ENCODE measurements at regions not wholly inside any gene's neighbourhood (a gene's known extent, or its start where the extent isn't known, plus 50 kb on each side); places are given as distances from the start of the nearest gene placed in this dataset.

- 96% methylated on average over 3 of the region's 3 CpGs for WGBS
- TF ChIP-seq FOXA1 (IDR thresholded peaks at IDR 0.05) (no peak), ZBTB33 (IDR thresholded peaks at IDR 0.05) (no peak), SP1 (IDR thresholded peaks at IDR 0.05) (no peak), NR2F2 (IDR thresholded peaks at IDR 0.05) (no peak), FOXA2 (IDR thresholded peaks at IDR 0.05) (no peak), JUND (IDR thresholded peaks at IDR 0.05) (no peak), HNF4A (conservative IDR thresholded peaks at IDR 0.05) (no peak)
- TF ChIP-seq, protein P1, sequence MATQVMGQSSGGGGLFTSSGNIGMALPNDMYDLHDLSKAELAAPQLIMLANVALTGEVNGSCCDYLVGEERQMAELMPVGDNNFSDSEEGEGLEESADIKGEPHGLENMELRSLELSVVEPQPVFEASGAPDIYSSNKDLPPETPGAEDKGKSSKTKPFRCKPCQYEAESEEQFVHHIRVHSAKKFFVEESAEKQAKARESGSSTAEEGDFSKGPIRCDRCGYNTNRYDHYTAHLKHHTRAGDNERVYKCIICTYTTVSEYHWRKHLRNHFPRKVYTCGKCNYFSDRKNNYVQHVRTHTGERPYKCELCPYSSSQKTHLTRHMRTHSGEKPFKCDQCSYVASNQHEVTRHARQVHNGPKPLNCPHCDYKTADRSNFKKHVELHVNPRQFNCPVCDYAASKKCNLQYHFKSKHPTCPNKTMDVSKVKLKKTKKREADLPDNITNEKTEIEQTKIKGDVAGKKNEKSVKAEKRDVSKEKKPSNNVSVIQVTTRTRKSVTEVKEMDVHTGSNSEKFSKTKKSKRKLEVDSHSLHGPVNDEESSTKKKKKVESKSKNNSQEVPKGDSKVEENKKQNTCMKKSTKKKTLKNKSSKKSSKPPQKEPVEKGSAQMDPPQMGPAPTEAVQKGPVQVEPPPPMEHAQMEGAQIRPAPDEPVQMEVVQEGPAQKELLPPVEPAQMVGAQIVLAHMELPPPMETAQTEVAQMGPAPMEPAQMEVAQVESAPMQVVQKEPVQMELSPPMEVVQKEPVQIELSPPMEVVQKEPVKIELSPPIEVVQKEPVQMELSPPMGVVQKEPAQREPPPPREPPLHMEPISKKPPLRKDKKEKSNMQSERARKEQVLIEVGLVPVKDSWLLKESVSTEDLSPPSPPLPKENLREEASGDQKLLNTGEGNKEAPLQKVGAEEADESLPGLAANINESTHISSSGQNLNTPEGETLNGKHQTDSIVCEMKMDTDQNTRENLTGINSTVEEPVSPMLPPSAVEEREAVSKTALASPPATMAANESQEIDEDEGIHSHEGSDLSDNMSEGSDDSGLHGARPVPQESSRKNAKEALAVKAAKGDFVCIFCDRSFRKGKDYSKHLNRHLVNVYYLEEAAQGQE (IDR thresholded peaks at IDR 0.05), result no peak
- Histone ChIP-seq H3K36me3 (ENCODE audit: control insufficient read depth in 4 of 4, insufficient read depth in 3 of 4, low read depth in 1 of 4, low read length in 3 of 4) (no peaks in the 10 kb centered on the region), H3K27me3 (ENCODE audit: control insufficient read depth in 4 of 4, insufficient read depth in 4 of 4, low read length in 3 of 4) (no peaks in the 10 kb centered on the region), H3K9me3 (ENCODE audit: control insufficient read depth in 4 of 4, low read length in 3 of 4) (no peaks in the 10 kb centered on the region), H3K27ac (ENCODE audit: low read depth in 1 of 2, low read length in 2 of 2) (no peak overlapping the region), H3K4me1 (ENCODE audit: control insufficient read depth in 4 of 4, insufficient read depth in 4 of 4, low read length in 3 of 4) (no peaks in the 10 kb centered on the region), H3K9ac (ENCODE audit: low read depth in 1 of 2, low read length in 2 of 2) (no peak overlapping the region), H3K4me3 (ENCODE audit: low read depth in 1 of 3, low read length in 3 of 3) (no peak overlapping the region)
- no peak for DNase-seq (ENCODE audit: low spot score)
Observed at GRCh38 chr10:28929942-28930341, 252.6 kb downstream of the BAMBI start.

- H3K9me3 ChIP-seq (ENCODE audit: control insufficient read depth in 4 of 4, low read length in 3 of 4), result no peaks in the 10 kb centered on the region
- no peaks in the 10 kb centered on the region for H3K27me3 ChIP-seq (ENCODE audit: control insufficient read depth in 4 of 4, insufficient read depth in 4 of 4, low read length in 3 of 4)
- no peak overlapping the region for H3K4me3 ChIP-seq (ENCODE audit: low read depth in 1 of 3, low read length in 3 of 3)
- H3K36me3 ChIP-seq (ENCODE audit: control insufficient read depth in 4 of 4, insufficient read depth in 3 of 4, low read depth in 1 of 4, low read length in 3 of 4), result no peaks in the 10 kb centered on the region
- no peak overlapping the region for H3K27ac ChIP-seq (ENCODE audit: low read depth in 1 of 2, low read length in 2 of 2)
- no peak for DNase-seq (ENCODE audit: low spot score)
- no peak overlapping the region for H3K9ac ChIP-seq (ENCODE audit: low read depth in 1 of 2, low read length in 2 of 2)
- WGBS, result 68% methylated on average over 5 of the region's 5 CpGs
- no peaks in the 10 kb centered on the region for H3K4me1 ChIP-seq (ENCODE audit: control insufficient read depth in 4 of 4, insufficient read depth in 4 of 4, low read length in 3 of 4)
- TF ChIP-seq ZBTB33 (IDR thresholded peaks at IDR 0.05) (no peak), NR2F2 (IDR thresholded peaks at IDR 0.05) (peak; percentile 72)
Observed at GRCh38 chr10:28930514-28931495, 253.5 kb downstream of the BAMBI start.
